ENCODE measurements at regions not wholly inside any gene's neighbourhood (a gene's known extent, or its start where the extent isn't known, plus 50 kb on each side); places are given as distances from the start of the nearest gene placed in this dataset.
"Not testable (repeated sequence)": the region's sequence is repeated elsewhere in the genome, so short reads cannot be mapped to it uniquely, and the experiment has no call there.

- FAIRE-seq (no peak), DNase-seq (ENCODE audit: insufficient read length) (no peak)
- TF ChIP-seq POLR2A (IDR thresholded peaks at IDR 0.05; ENCODE audit: low read depth, low read length), result no peak
- TF ChIP-seq TAF1 (IDR thresholded peaks at IDR 0.05; ENCODE audit: borderline replicate concordance, low read depth, low read length), result no peak
- no peak for TF ChIP-seq POLR2AphosphoS5 (IDR thresholded peaks at IDR 0.05; ENCODE audit: low read depth, low read length)
Observed at GRCh38 chr12:83537428-83538053, 850.8 kb downstream of the TMTC2 start.

- DNase-seq (ENCODE audit: insufficient read length) (no peak), FAIRE-seq (no peak)
- TF ChIP-seq POLR2AphosphoS5 (IDR thresholded peaks at IDR 0.05; ENCODE audit: low read depth, low read length) (no peak), TAF1 (IDR thresholded peaks at IDR 0.05; ENCODE audit: borderline replicate concordance, low read depth, low read length) (no peak), POLR2A (IDR thresholded peaks at IDR 0.05; ENCODE audit: low read depth, low read length) (no peak)
Observed at GRCh38 chr12:83536496-83536895, 849.8 kb downstream of the TMTC2 start.

DNA sequence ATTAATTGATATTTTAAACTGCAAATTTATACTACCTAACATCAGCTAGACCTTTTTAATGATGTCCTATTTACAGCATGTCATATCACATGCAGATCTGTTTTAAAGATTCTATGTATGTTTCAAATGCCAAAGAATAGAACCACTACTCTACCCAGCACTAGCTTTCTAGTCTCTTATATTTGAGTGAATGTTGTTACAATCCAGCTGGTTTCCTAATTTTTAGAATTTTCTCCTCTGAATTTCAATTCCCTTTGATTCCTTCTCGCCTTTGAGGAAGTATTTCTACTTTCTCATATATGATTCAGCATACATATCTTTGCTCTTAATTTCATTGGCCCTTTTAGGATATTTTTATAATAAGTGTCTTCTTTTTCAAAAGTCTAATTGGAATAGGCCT is 841.9 kb downstream of the TMTC2 start:
- DNase-seq (ENCODE audit: insufficient read length), result no peak
- TF ChIP-seq POLR2A (IDR thresholded peaks at IDR 0.05; ENCODE audit: low read depth, low read length) (no peak), TAF1 (IDR thresholded peaks at IDR 0.05; ENCODE audit: borderline replicate concordance, low read depth, low read length) (no peak), POLR2AphosphoS5 (IDR thresholded peaks at IDR 0.05; ENCODE audit: low read depth, low read length) (no peak)
- no peak for FAIRE-seq

- FAIRE-seq, result no peak
- no peak for DNase-seq (ENCODE audit: insufficient read length)
- TF ChIP-seq TAF1 (IDR thresholded peaks at IDR 0.05; ENCODE audit: borderline replicate concordance, low read depth, low read length), result no peak
- TF ChIP-seq POLR2A (IDR thresholded peaks at IDR 0.05; ENCODE audit: low read depth, low read length), result no peak
- TF ChIP-seq POLR2AphosphoS5 (IDR thresholded peaks at IDR 0.05; ENCODE audit: low read depth, low read length), result no peak
Observed at GRCh38 chr12:83527810-83528209, 841.1 kb downstream of the TMTC2 start.

- no peak for FAIRE-seq
- TF ChIP-seq TAF1 (IDR thresholded peaks at IDR 0.05; ENCODE audit: borderline replicate concordance, low read depth, low read length) (no peak), POLR2A (IDR thresholded peaks at IDR 0.05; ENCODE audit: low read depth, low read length) (no peak), POLR2AphosphoS5 (IDR thresholded peaks at IDR 0.05; ENCODE audit: low read depth, low read length) (no peak)
- no peak for DNase-seq (ENCODE audit: insufficient read length)
Observed at GRCh38 chr12:83515306-83516026, 828.8 kb downstream of the TMTC2 start.

DNA sequence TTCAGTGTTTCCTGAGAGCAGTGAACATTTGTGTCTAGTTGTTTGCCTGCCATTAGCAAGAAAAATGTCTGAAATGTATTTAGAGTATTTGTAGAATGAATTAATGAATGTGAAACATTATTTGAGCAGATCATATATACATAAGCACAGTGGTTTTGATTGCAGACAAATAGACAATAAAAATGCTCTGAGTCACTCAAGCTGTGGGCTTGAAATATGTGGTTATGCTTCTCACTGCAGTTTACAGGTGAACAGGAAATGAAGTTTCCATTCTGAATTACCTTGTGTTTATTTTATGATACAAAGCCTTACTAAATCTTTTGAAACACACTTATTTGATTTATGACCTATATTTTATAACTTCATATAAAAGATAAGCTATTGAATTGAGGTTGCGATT is 827.7 kb downstream of the TMTC2 start:
- TF ChIP-seq TAF1 (IDR thresholded peaks at IDR 0.05; ENCODE audit: borderline replicate concordance, low read depth, low read length) (no peak), POLR2A (IDR thresholded peaks at IDR 0.05; ENCODE audit: low read depth, low read length) (no peak), POLR2AphosphoS5 (IDR thresholded peaks at IDR 0.05; ENCODE audit: low read depth, low read length) (no peak)
- no peak for FAIRE-seq

GRCh38 chr12:83506841-83507240 is 820.1 kb downstream of the TMTC2 start:
- DNase-seq (ENCODE audit: insufficient read length) (no peak), FAIRE-seq (no peak)
- TF ChIP-seq POLR2A (IDR thresholded peaks at IDR 0.05; ENCODE audit: low read depth, low read length), result no peak
- TF ChIP-seq POLR2AphosphoS5 (IDR thresholded peaks at IDR 0.05; ENCODE audit: low read depth, low read length), result no peak
- no peak for TF ChIP-seq TAF1 (IDR thresholded peaks at IDR 0.05; ENCODE audit: borderline replicate concordance, low read depth, low read length)

More for the DNA sequence above, 827.7 kb downstream of the TMTC2 start:
- no peak for DNase-seq (ENCODE audit: insufficient read length)

GRCh38 chr12:83505586-83505985 is 818.9 kb downstream of the TMTC2 start:
- no peak for DNase-seq (ENCODE audit: insufficient read length)
- TF ChIP-seq TAF1 (IDR thresholded peaks at IDR 0.05; ENCODE audit: borderline replicate concordance, low read depth, low read length), result no peak
- no peak for FAIRE-seq

- not testable (repeated sequence) for FAIRE-seq; DNase-seq (ENCODE audit: insufficient read length)
Observed at GRCh38 chr12:83499894-83500293, 813.2 kb downstream of the TMTC2 start.

DNA sequence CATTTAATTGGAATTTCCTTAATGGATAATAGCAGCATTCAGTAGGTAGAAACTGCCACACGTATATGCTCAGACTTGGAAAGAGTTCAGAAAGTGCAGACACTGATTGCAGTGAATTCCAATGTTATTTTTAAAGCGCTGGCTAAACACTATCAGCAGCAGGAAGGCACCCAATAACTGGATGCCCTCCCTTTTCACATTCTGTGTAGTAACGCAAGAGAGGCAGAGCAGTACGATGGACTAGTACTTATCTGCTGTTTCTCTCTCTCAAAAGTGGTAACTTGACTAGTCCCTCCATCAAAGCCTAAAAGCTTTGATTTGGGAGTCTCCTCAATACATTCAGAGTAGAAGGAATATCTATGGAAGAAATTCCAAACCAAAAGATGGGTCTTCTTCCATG is 791.0 kb downstream of the TMTC2 start:
- no peak for TF ChIP-seq POLR2A (IDR thresholded peaks at IDR 0.05; ENCODE audit: low read depth, low read length)
- no peak for TF ChIP-seq TAF1 (IDR thresholded peaks at IDR 0.05; ENCODE audit: borderline replicate concordance, low read depth, low read length)
- no peak for TF ChIP-seq POLR2AphosphoS5 (IDR thresholded peaks at IDR 0.05; ENCODE audit: low read depth, low read length)
- no peak for FAIRE-seq
- no peak for DNase-seq (ENCODE audit: insufficient read length)

GRCh38 chr12:83476695-83477690 is 790.3 kb downstream of the TMTC2 start:
- DNase-seq (ENCODE audit: insufficient read length) (no peak), FAIRE-seq (no peak)
- no peak for TF ChIP-seq TAF1 (IDR thresholded peaks at IDR 0.05; ENCODE audit: borderline replicate concordance, low read depth, low read length)
- TF ChIP-seq POLR2A (IDR thresholded peaks at IDR 0.05; ENCODE audit: low read depth, low read length), result no peak
- TF ChIP-seq POLR2AphosphoS5 (IDR thresholded peaks at IDR 0.05; ENCODE audit: low read depth, low read length), result no peak
